CD4-positive, alpha-beta T cell (primary cell): ENCODE measurements at regions not wholly inside any gene's neighbourhood (a gene's known extent, or its start where the extent isn't known, plus 50 kb on each side); places are given as distances from the start of the nearest gene placed in this dataset.

Source experiments
- ATAC-seq: fragments of 200-7000 bp; cut with Tn5 transposase; one replicate; pipeline ENCODE4 v1.10.0; 2022; ENCODE audit warnings: mild to moderate bottlenecking; ENCODE audit not compliant: poor library complexity
- CTCF ChIA-PET: fragments of 350-600 bp; sonication (Branson Sonifier 250); formaldehyde crosslinking; loops from one replicate; lab custom pipeline; 2021; ENCODE audit warnings: antibody characterized with exemption, inconsistent platforms; lab: Charles Lee
- POLR2A ChIA-PET: fragments of 350-600 bp; sonication (Branson Sonifier 250); formaldehyde crosslinking; loops from one replicate; lab custom pipeline; 2021; ENCODE audit warnings: antibody characterized with exemption, inconsistent platforms; lab: Charles Lee
- DNase-seq, 14 experiments: peaks; one replicate each; pipeline ENCODE4 v3.0.0-alpha.2; 2013 to 2020; ENCODE audit warnings: mixed read lengths in 2 of 14
- H3K27ac ChIP-seq, 2 donors: one replicate each; pipeline versions ENCODE4 v1.5.1 to v1.7.0; 2013; ENCODE audit warnings: low read length in 2 of 2, low read depth in 1 of 2, mild to moderate bottlenecking in 1 of 2
- H3K27me3 ChIP-seq, 2 experiments: 1 replicate in 1 of 2; 2 replicates in 1 of 2; pipeline versions ENCODE4 v1.6.1 to v1.7.0; 2013; ENCODE audit warnings: low read length in 2 of 2, control low read depth in 1 of 2, mild to moderate bottlenecking in 1 of 2, moderate library complexity in 1 of 2; ENCODE audit not compliant: insufficient read depth in 2 of 2, control insufficient read depth in 1 of 2
- H3K36me3 ChIP-seq: one replicate; pipeline ENCODE4 v1.6.1; 2013; ENCODE audit warnings: low read length, control low read depth; ENCODE audit not compliant: insufficient read depth
- H3K4me1 ChIP-seq: one replicate; pipeline ENCODE4 v1.6.1; 2013; ENCODE audit warnings: low read length, control low read depth; ENCODE audit not compliant: insufficient read depth
- H3K4me3 ChIP-seq: one replicate; pipeline ENCODE4 v1.5.1; 2013; ENCODE audit warnings: mild to moderate bottlenecking, low read length, moderate library complexity
- H3K9me3 ChIP-seq, 2 experiments: 1 replicate in 1 of 2; 2 replicates in 1 of 2; pipeline versions ENCODE4 v1.6.1 to v1.7.0; 2013; ENCODE audit warnings: low read length in 2 of 2, mild to moderate bottlenecking in 2 of 2, control low read depth in 1 of 2, moderate library complexity in 1 of 2; ENCODE audit not compliant: control insufficient read depth in 1 of 2, insufficient read depth in 1 of 2
- H3K27ac Mint-ChIP-seq: one replicate; pipeline ENCODE4 v1.8.0; 2020; ENCODE audit warnings: mixed read lengths
- H3K27me3 Mint-ChIP-seq: one replicate; pipeline ENCODE4 v1.8.0; 2021; ENCODE audit warnings: mixed read lengths
- H3K36me3 Mint-ChIP-seq: one replicate; pipeline ENCODE4 v1.8.0; 2021; ENCODE audit warnings: low read depth, mixed read lengths
- H3K4me1 Mint-ChIP-seq: one replicate; pipeline ENCODE4 v1.8.0; 2021; ENCODE audit warnings: low read depth, mixed read lengths
- H3K4me3 Mint-ChIP-seq: one replicate; pipeline ENCODE4 v1.8.0; 2020; ENCODE audit warnings: mild to moderate bottlenecking, mixed read lengths
- H3K9me3 Mint-ChIP-seq: one replicate; pipeline ENCODE4 v1.8.0; 2020; ENCODE audit warnings: mixed read lengths
- intact Hi-C, 2 experiments: fragments of 100-400 bp; cut with DNase I in 1 of 2; cut with micrococcal nuclease in 1 of 2; formaldehyde crosslinking; loops; one replicate each; pipeline versions ENCODE4 v1.15.1 to v1.9.0; 2023 to 2025; cut with DNase I, micrococcal nuclease
- TF ChIP-seq, protein P1 (sequence below): fragments of 200-600 bp; IDR thresholded peaks from one replicate; pipeline ENCODE4 v1.8.0; 2022; ENCODE audit warnings: antibody characterized with exemption, mild to moderate bottlenecking

DNA sequence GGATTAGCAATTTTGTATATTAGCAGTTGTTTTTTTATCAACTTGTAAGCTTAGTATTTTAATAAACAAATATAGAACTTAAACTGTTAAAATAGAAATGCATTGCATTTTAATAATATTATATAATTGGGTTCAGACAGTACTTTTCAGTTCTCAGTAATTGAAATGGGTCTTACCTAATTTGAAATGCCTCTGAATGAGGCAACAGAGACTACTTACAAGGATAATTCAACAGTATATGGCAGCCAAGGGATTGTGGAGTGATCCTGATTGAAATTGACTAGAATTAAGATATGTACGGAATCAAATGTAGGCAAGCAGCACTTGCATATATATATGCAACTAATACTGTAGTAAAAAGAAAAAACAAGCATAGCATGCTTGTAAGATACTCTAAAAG, 1503.9 kb upstream of the MIR17HG start:
- H3K9me3 ChIP-seq = peaks cover 0 to 7% of the 10 kb centered on the region in 2 experiments
- H3K36me3 Mint-ChIP-seq = no peaks in the 10 kb centered on the region
- H3K4me1 Mint-ChIP-seq = no peaks in the 10 kb centered on the region
- ChIA-PET CTCF (no interaction called here), POLR2A (no interaction called here)
- no peaks in the 10 kb centered on the region for H3K36me3 ChIP-seq
- H3K27me3 ChIP-seq = no peaks in the 10 kb centered on the region
- H3K4me3 ChIP-seq = no peak overlapping the region
- H3K27ac ChIP-seq = no peak overlapping the region
- peaks cover 3% of the 10 kb centered on the region for H3K9me3 Mint-ChIP-seq
- DNase-seq (no peak), ATAC-seq (no peak)
- no peak overlapping the region for H3K4me3 Mint-ChIP-seq
- no peaks in the 10 kb centered on the region for H3K4me1 ChIP-seq
- no peaks in the 10 kb centered on the region for H3K27me3 Mint-ChIP-seq
- TF ChIP-seq, protein P1, sequence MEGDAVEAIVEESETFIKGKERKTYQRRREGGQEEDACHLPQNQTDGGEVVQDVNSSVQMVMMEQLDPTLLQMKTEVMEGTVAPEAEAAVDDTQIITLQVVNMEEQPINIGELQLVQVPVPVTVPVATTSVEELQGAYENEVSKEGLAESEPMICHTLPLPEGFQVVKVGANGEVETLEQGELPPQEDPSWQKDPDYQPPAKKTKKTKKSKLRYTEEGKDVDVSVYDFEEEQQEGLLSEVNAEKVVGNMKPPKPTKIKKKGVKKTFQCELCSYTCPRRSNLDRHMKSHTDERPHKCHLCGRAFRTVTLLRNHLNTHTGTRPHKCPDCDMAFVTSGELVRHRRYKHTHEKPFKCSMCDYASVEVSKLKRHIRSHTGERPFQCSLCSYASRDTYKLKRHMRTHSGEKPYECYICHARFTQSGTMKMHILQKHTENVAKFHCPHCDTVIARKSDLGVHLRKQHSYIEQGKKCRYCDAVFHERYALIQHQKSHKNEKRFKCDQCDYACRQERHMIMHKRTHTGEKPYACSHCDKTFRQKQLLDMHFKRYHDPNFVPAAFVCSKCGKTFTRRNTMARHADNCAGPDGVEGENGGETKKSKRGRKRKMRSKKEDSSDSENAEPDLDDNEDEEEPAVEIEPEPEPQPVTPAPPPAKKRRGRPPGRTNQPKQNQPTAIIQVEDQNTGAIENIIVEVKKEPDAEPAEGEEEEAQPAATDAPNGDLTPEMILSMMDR = no peak
- no peak overlapping the region for H3K27ac Mint-ChIP-seq
- intact Hi-C loops = no loop called here

DNA sequence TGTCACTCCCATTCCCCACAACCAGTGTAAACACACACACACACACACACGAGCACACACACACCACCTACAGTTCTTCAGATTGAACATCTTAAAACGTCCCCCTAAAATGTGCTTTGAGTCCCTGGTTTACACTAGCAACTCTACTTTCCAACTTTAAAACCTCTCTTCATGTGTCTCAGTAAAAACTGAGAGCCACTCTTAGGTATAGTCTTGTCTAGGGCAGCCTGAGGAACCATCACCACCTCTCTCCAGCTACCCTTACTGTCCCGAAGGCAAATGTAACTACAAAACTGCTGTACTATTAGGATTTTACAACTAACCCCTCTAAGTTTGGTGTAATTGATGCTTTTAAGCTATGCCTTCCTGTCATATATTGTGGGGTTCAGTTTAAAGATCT, 1501.6 kb upstream of the MIR17HG start:
- intact Hi-C loops = no loop called here
- no peak overlapping the region for H3K4me3 Mint-ChIP-seq
- no peaks in the 10 kb centered on the region for H3K4me1 Mint-ChIP-seq
- Histone ChIP-seq H3K4me1 (no peaks in the 10 kb centered on the region), H3K27me3 (no peaks in the 10 kb centered on the region), H3K27ac (no peak overlapping the region), H3K9me3 (peaks cover 0 to 4% of the 10 kb centered on the region in 2 experiments), H3K4me3 (no peak overlapping the region), H3K36me3 (no peaks in the 10 kb centered on the region)
- H3K9me3 Mint-ChIP-seq = peaks cover 8% of the 10 kb centered on the region
- no peak for DNase-seq
- POLR2A ChIA-PET = no interaction called here
- H3K27me3 Mint-ChIP-seq = no peaks in the 10 kb centered on the region
- no peak overlapping the region for H3K27ac Mint-ChIP-seq
- CTCF ChIA-PET = no interaction called here
- no peak for ATAC-seq
- no peaks in the 10 kb centered on the region for H3K36me3 Mint-ChIP-seq
- TF ChIP-seq, protein P1 = no peak

DNA sequence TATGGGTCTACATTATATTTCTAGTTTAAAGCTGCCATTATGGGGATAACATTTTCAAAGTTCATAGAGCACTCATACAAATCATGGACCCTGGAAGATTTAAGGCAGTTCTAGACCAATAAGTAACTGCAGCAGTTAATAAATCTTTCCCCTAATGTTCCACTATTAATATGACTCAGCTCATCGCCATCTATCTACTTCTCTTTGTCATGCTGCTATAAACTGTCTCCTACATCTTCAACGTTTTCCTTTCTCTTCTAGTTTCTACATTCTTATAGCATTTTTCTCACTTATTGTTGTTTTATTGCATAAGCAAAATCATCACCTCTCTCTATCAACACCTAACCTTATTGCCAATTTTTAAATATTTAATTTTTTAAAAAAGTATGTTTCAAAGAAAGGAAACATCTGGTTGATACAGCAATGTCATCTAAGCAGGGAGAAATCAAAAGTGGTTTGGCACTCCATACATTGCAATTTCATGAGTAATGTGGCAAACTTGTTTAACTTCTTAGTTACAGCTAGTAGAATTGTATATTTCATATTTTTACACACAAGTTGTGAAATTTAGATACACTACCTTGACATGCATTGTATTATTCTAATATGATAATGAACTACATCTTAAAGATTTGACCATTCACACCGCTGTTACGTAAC, 1500.4 kb upstream of the MIR17HG start:
- H3K27me3 Mint-ChIP-seq = no peaks in the 10 kb centered on the region
- H3K4me1 ChIP-seq = no peaks in the 10 kb centered on the region
- ATAC-seq = no peak
- no peak for DNase-seq
- H3K9me3 ChIP-seq = peaks cover 0 to 4% of the 10 kb centered on the region in 2 experiments
- H3K27me3 ChIP-seq = no peaks in the 10 kb centered on the region
- no peaks in the 10 kb centered on the region for H3K36me3 ChIP-seq
- H3K9me3 Mint-ChIP-seq = peaks cover 8% of the 10 kb centered on the region
- no peak overlapping the region for H3K27ac ChIP-seq
- intact Hi-C loops = no loop called here
- POLR2A ChIA-PET = no interaction called here
- no peaks in the 10 kb centered on the region for H3K36me3 Mint-ChIP-seq
- H3K4me3 ChIP-seq = no peak overlapping the region
- CTCF ChIA-PET = no interaction called here
- TF ChIP-seq, protein P1 = no peak
- no peak overlapping the region for H3K27ac Mint-ChIP-seq
- no peaks in the 10 kb centered on the region for H3K4me1 Mint-ChIP-seq
- H3K4me3 Mint-ChIP-seq = no peak overlapping the region
